Loucy (cell line): ENCODE measurements at regions not wholly inside any gene's neighbourhood (a gene's known extent, or its start where the extent isn't known, plus 50 kb on each side); places are given as distances from the start of the nearest gene placed in this dataset.
"Not testable (repeated sequence)": the region's sequence is repeated elsewhere in the genome, so short reads cannot be mapped to it uniquely, and the experiment has no call there.

Source experiments
- H2AFZ ChIP-seq: fragments of 200-600 bp; sonication (generic); 2 replicates; pipeline ENCODE4 v1.6.0; 2016; ENCODE audit warnings: antibody characterized with exemption, mild to moderate bottlenecking, low read length, moderate library complexity
- H3F3A ChIP-seq: fragments of 200-600 bp; 2 replicates; pipeline ENCODE4 v1.6.0; 2016; ENCODE audit warnings: antibody characterized with exemption, low read depth, mild to moderate bottlenecking
- H3K27me3 ChIP-seq: fragments of 200-600 bp; sonication (generic); 2 replicates; pipeline ENCODE4 v1.6.1; 2014; ENCODE audit warnings: low read length, mild to moderate bottlenecking; ENCODE audit not compliant: insufficient read depth, poor library complexity, severe bottlenecking
- H3K36me3 ChIP-seq: fragments of 200-600 bp; sonication (generic); 2 replicates; pipeline ENCODE4 v1.6.1; 2016; ENCODE audit warnings: low read length; ENCODE audit not compliant: insufficient read depth
- H3K4me1 ChIP-seq: fragments of 200-600 bp; sonication (generic); 2 replicates; pipeline ENCODE4 v1.5.1; 2014; ENCODE audit warnings: low read length, mild to moderate bottlenecking; ENCODE audit not compliant: insufficient read depth, poor library complexity, severe bottlenecking
- H3K4me2 ChIP-seq: fragments of 200-600 bp; sonication (generic); 2 replicates; pipeline ENCODE4 v1.6.0; 2014; ENCODE audit warnings: antibody characterized with exemption, low read length, low read depth, mild to moderate bottlenecking; ENCODE audit not compliant: poor library complexity, severe bottlenecking
- H3K4me3 ChIP-seq: fragments of 200-600 bp; sonication (generic); 2 replicates; pipeline ENCODE4 v1.5.1; 2014; ENCODE audit warnings: low read length, mild to moderate bottlenecking, mixed read lengths; ENCODE audit not compliant: poor library complexity, severe bottlenecking
- H3K79me2 ChIP-seq: fragments of 200-600 bp; sonication (generic); 2 replicates; pipeline ENCODE4 v1.6.1; 2014; ENCODE audit warnings: low read length; ENCODE audit not compliant: insufficient read depth
- H3K9ac ChIP-seq: fragments of 200-600 bp; sonication (generic); 2 replicates; pipeline ENCODE4 v1.6.0; 2014; ENCODE audit warnings: mild to moderate bottlenecking, low read depth, low read length, moderate library complexity; ENCODE audit not compliant: poor library complexity, severe bottlenecking
- H3K9me2 ChIP-seq: fragments of 200-600 bp; sonication (generic); replicated peaks from 2 replicates; pipeline ENCODE4 v1.6.1; 2016; ENCODE audit warnings: low read depth, low read length, mixed read lengths
- H3K9me3 ChIP-seq: fragments of 200-600 bp; sonication (generic); 2 replicates; pipeline ENCODE4 v1.6.1; 2014; ENCODE audit warnings: mild to moderate bottlenecking, antibody characterized with exemption, low read length, low read depth; ENCODE audit not compliant: insufficient read depth
- H4K20me1 ChIP-seq: fragments of 200-600 bp; sonication (generic); 2 replicates; pipeline ENCODE4 v1.6.0; 2014; ENCODE audit warnings: antibody characterized with exemption, low read length, mild to moderate bottlenecking; ENCODE audit not compliant: insufficient read depth, poor library complexity, severe bottlenecking

DNA sequence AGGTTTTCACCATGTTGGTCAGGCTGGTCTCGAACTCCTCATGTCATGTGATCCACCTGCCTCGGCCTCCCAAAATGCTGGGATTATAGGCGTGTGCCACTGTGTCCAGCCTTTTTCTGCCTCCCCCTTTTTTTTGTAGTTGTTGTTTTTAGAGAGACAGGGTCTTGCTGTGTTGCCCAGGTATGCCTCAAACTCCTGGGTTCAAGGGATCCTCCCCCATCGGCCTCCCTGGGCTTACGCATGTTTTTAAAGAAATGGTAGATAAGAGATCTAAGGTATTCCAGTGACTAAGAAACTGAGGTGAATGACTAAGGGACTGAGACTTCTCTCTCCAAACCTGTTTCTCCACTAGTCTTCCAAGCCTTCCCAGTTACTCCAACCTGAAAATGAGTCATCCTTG lies 4781.6 kb upstream of the OR11H1 start:
- not testable (repeated sequence) for H3K9me3 ChIP-seq, H3K27me3 ChIP-seq

GRCh38 chr22:10747227-10747626 lies 4780.8 kb upstream of the OR11H1 start:
- not testable (repeated sequence) for H3F3A ChIP-seq, H4K20me1 ChIP-seq, H3K79me2 ChIP-seq, H3K36me3 ChIP-seq, H3K9me3 ChIP-seq, H2AFZ ChIP-seq, H3K4me1 ChIP-seq, H3K9ac ChIP-seq, H3K9me2 ChIP-seq, H3K27me3 ChIP-seq, H3K4me2 ChIP-seq, H3K4me3 ChIP-seq

More for the DNA sequence above, 4781.6 kb upstream of the OR11H1 start:
- H3K4me1 ChIP-seq, H4K20me1 ChIP-seq, H3K36me3 ChIP-seq, H3F3A ChIP-seq, H3K79me2 ChIP-seq, H2AFZ ChIP-seq, H3K9me2 ChIP-seq, H3K4me2 ChIP-seq, H3K4me3 ChIP-seq, H3K9ac ChIP-seq: not testable (repeated sequence)

- not testable (repeated sequence) for H3K36me3 ChIP-seq, H3K9ac ChIP-seq, H3K4me2 ChIP-seq, H3F3A ChIP-seq, H3K27me3 ChIP-seq, H3K9me2 ChIP-seq, H3K9me3 ChIP-seq, H3K4me3 ChIP-seq, H3K79me2 ChIP-seq, H2AFZ ChIP-seq, H4K20me1 ChIP-seq, H3K4me1 ChIP-seq
These were observed 4779.2 kb upstream of the OR11H1 start for GRCh38 chr22:10748751-10749150.

- H3K27me3 ChIP-seq, H3K9ac ChIP-seq, H3K9me2 ChIP-seq, H3F3A ChIP-seq, H3K4me1 ChIP-seq, H3K9me3 ChIP-seq, H3K4me2 ChIP-seq, H2AFZ ChIP-seq, H4K20me1 ChIP-seq, H3K79me2 ChIP-seq, H3K4me3 ChIP-seq, H3K36me3 ChIP-seq: not testable (repeated sequence)
These were observed 4778.6 kb upstream of the OR11H1 start for GRCh38 chr22:10749423-10749822.

GRCh38 chr22:10753566-10753965 lies 4774.4 kb upstream of the OR11H1 start:
- H3K79me2 ChIP-seq, H2AFZ ChIP-seq, H3K27me3 ChIP-seq, H3K4me2 ChIP-seq, H3K9me3 ChIP-seq, H3K36me3 ChIP-seq, H4K20me1 ChIP-seq, H3K9ac ChIP-seq, H3K9me2 ChIP-seq, H3K4me3 ChIP-seq, H3F3A ChIP-seq, H3K4me1 ChIP-seq: not testable (repeated sequence)

DNA sequence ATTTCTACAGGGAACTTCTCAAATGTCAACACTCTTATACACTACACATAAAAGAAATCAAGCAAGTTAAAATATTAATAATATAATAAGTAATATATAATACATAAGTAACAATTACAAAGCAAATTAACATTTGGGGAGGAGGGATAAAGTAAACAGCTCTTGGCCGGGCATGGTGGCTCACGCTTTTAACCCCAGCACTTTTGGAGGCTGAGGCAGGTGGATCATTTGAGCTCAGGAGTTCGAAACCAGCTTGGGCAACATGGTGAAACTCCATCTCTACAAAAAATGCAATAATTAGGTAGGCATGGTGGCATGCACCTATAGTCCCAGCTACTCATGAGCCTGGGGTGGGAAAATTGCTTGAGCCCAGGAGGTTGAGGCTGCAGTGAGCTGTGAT lies 4772.6 kb upstream of the OR11H1 start:
- H3K4me3 ChIP-seq, H3K79me2 ChIP-seq, H2AFZ ChIP-seq, H3K9ac ChIP-seq, H3K9me2 ChIP-seq, H3K9me3 ChIP-seq, H4K20me1 ChIP-seq, H3K27me3 ChIP-seq, H3F3A ChIP-seq, H3K4me2 ChIP-seq, H3K36me3 ChIP-seq, H3K4me1 ChIP-seq: not testable (repeated sequence)

DNA sequence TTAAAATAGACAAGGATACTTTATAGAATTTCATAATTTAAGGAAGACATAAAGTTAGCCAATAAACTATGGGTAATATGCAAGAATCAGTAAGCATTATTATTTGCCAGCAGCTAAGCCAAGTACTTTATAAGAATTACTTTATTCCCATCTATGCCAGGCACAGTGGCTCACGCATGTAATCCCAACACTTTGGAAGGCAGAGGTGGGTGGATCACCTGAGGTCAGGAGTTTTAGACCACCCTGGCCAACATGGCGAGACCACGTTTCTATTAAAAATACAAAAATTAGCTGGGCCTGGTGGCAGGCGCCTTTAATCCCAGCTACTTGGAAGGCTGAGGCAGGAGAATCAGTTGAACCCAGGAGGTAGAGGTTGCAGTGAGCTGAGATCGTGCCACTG lies 4767.6 kb upstream of the OR11H1 start:
- H3K4me2 ChIP-seq, H4K20me1 ChIP-seq, H3K9ac ChIP-seq, H2AFZ ChIP-seq, H3K36me3 ChIP-seq, H3K79me2 ChIP-seq, H3K9me3 ChIP-seq, H3F3A ChIP-seq, H3K4me1 ChIP-seq, H3K9me2 ChIP-seq, H3K27me3 ChIP-seq, H3K4me3 ChIP-seq: not testable (repeated sequence)

GRCh38 chr22:10766320-10766719 lies 4761.7 kb upstream of the OR11H1 start:
- H3K9me2 ChIP-seq, H3K4me3 ChIP-seq, H3F3A ChIP-seq, H3K9me3 ChIP-seq, H4K20me1 ChIP-seq, H3K27me3 ChIP-seq, H3K9ac ChIP-seq, H2AFZ ChIP-seq, H3K4me2 ChIP-seq, H3K79me2 ChIP-seq, H3K36me3 ChIP-seq, H3K4me1 ChIP-seq: not testable (repeated sequence)
